GM21723 (cell line): ENCODE measurements at regions not wholly inside any gene's neighbourhood (a gene's known extent, or its start where the extent isn't known, plus 50 kb on each side); places are given as distances from the start of the nearest gene placed in this dataset.

ENCODE experiments used
- ATAC-seq: cut with Tn5 transposase; IDR thresholded peaks from one replicate; pipeline ENCODE4 v1.9.1; 2021; ENCODE audit warnings: mild to moderate bottlenecking, moderate library complexity; ENCODE audit not compliant: unreplicated experiment

DNA sequence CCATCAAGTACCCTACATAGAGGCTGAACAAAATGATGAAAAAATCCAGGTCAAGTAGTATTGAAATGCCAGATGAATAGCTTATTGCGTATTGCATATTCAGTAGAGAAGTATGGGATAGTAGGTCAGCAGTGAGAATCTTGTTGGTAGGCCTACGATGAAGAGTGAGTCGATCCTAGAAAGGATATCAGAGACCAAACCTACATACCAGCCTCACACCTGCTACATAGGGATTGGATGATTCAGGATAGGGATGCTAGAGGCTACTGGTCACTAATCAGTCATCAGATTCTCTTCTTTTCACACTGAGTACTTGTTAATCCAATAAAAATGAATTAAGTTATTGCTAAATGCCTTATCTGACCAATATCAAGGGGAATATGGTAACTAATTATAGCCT is 274.5 kb downstream of the DSEL start:
- no peak for ATAC-seq

DNA sequence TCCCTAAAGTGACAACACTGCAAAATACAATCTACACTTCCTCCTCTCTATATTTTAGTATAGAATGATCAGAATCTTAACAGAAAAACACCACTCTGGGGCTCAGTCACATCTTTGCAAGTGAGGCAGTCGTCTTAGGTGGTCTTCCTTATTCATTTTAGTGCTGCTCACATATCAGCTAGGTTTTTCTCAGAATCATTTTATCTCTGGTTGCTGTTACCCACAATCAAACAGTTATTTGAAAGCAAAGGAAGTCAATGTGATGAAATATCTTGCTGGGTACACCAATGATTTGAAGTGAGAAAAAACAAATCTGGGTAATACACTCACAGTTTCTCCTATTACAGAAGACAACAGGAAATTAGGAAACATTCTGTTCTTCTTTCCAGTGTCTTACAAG is 275.2 kb downstream of the DSEL start:
- no peak for ATAC-seq

- no peak for ATAC-seq
Measured at GRCh38 chr18:67239826-67240225, 276.7 kb downstream of the DSEL start.

DNA sequence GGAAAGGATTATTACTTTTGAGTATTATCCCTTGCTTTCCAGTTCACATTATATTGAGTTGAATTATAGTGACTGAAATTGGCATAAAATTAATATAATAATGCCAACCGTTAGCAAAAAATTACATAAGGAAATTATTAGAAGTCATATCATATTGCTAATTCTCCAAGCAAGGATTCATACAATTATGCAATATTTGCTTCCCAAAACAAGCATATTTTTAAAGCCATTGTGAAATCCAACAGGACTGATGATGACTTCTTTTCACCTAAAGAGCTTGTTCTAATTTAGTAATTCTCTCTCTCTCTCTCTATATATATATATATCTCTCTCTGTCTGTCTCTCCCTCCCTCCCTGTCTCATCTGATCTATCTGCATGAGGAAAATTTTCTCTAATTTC is 283.5 kb downstream of the DSEL start:
- ATAC-seq = no peak

DNA sequence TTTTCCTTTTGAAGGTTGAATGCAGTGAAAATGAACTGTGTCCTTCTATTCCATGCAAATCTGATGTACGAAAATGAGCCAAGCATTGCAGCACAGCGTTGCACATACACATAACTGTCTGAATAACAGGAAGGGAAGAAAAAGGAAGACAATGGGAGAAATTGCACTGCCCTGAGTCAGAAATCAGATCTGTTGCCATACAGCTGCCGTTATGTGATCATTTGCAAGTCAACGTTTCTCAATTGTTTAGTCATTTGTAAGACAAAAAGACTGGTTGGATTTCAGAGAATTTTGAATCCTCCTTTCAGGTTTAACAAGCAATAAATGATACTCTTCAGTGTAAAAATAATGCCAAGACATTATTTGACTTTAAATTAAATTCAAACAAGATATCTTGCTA is 284.1 kb downstream of the DSEL start:
- no peak for ATAC-seq

DNA sequence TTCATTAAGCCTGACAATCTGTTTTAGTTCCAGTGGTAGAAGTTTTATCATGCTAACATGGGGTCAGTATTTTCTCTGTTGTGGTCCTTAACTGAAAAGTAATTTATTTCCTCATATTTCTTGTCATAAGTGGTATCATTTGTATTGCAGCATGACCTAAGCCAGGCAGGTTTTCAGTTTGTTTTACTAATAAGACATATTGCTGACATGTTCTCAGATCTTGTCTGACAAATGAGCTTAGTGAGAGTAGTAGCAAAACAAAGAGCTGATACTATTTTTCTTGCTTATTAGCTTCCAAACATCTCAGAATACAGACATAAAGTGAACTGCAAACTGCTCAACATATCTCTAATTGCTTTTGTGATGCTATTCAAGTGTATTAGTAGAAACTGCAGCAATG is 293.6 kb downstream of the DSEL start:
- no peak for ATAC-seq

DNA sequence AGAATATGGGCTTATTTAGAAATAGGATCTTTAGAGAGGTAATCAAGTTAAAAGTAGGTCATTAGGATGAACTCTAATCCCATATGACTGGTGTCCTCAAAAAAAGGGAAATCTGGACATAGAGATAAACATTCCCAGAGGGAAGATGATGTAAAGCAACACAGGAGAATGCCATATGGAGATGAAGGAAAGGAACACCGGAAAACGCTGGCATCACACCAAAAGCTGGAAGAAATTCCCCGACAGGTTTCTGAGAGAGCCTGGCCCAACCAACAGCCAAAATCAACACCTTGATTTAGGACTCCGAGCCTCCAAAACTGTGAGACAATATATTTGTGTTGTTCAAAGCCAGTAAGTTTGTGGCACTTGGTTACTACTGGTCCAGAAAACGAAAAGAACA is 296.7 kb downstream of the DSEL start:
- ATAC-seq = no peak

GRCh38 chr18:67218556-67218955 is 298.0 kb downstream of the DSEL start:
- no peak for ATAC-seq

GRCh38 chr18:67217551-67218166 is 298.9 kb downstream of the DSEL start:
- peak; percentile 89 for ATAC-seq

GRCh38 chr18:67216846-67217245 is 299.7 kb downstream of the DSEL start:
- no peak for ATAC-seq

GRCh38 chr18:67215686-67216085 is 300.8 kb downstream of the DSEL start:
- no peak for ATAC-seq

DNA sequence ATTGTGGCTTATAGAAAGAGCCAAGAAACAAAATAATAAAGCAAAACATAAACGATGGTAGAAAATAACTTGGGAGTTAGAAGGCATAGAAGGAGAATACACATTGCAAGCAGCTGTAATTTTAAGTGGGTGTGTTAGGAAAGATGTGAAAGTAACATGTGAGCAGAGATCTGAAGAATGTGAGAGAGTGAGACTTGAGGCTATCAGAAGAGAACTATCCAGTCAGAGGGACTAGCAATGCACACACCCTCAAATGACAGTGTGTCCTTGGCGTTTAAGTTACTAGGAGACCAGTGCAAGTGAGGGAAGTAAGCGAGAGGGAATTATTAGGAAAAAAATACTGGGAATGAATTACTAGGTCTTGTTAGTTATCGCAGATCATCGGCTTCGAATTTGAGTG is 304.9 kb downstream of the DSEL start:
- no peak for ATAC-seq

DNA sequence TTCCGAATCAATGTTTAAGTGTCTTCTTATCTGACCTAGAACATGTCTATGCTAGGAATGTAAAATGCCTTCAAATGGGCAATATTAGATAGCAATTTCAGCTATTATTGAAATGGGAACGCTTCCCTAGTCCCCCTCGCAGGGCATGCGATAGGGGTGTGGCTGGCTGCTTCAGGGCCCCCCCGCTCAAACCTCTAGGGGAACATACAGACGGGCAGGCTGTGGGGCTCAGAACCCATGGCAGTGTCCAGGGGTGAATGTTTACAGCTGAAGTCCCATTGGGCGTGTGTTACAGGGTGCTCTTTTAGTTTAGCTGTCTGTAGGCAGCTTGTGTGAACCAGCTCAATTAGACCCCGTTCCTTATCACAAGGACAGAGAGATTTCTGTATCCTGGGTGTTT is 315.9 kb downstream of the DSEL start:
- ATAC-seq = no peak

GRCh38 chr18:67199993-67200617 is 316.4 kb downstream of the DSEL start:
- peak; percentile 98 for ATAC-seq

GRCh38 chr18:67194886-67195285 is 321.6 kb downstream of the DSEL start:
- ATAC-seq = no peak

DNA sequence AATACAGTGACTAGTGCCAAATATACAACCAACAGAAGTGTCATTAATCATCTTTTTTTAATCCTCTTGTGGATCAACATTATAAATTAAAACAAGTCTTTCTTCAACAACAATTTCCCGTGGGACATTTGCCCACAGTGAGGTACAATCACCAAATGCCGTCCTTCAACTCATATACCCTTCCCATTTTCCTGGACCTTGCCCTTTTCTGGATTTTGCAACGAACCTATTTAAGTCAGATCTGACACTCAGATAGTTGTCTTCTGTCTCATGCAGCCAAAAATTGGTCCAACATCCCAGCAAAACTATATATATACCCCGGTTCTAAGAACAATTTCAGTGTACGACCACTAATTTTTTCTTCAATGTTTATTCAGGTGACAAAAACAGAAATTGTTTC is 324.0 kb downstream of the DSEL start:
- ATAC-seq = no peak

DNA sequence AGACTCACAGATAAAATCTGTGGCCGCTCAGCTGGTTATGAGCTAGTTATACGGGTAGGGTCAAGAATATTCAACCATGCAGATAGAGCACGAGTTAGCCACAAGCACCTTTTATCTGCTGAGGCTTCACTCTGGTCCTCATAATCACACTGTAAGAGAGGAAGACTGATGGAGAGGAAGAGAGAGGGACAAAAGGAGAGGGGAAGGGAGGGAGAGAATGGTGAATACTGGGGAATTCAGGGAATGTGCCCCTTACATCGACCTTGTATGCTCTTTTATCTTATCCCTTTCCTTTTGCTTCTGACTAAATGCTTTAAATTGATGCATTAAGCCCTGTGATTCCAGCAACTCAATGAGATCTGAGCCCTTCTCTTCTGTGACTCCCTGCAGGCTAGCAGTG is 333.1 kb downstream of the DSEL start:
- no peak for ATAC-seq

DNA sequence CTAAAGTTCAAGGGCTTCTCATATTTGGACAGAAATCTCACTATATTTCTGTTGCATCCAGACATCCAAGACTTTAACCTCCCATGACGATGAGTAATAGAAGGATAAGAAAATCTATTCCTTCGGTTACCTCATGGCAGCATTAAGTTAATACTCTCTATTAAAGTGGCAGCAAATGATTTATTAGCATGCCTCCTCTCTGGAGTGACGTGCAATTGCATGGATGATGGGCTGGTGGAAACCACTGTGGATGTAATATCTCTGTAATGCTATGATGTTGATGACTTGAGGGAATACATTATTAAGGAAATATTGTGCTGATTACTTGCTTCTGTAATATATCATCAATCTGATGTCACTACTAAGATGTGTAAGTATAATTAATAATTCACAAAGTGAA is 336.8 kb downstream of the DSEL start:
- ATAC-seq = no peak

GRCh38 chr18:67159662-67160061 is 356.9 kb downstream of the DSEL start:
- ATAC-seq = no peak

GRCh38 chr18:67154979-67155378 is 361.5 kb downstream of the DSEL start:
- no peak for ATAC-seq

- no peak for ATAC-seq
Measured at GRCh38 chr18:67151366-67151765, 365.2 kb downstream of the DSEL start.

DNA sequence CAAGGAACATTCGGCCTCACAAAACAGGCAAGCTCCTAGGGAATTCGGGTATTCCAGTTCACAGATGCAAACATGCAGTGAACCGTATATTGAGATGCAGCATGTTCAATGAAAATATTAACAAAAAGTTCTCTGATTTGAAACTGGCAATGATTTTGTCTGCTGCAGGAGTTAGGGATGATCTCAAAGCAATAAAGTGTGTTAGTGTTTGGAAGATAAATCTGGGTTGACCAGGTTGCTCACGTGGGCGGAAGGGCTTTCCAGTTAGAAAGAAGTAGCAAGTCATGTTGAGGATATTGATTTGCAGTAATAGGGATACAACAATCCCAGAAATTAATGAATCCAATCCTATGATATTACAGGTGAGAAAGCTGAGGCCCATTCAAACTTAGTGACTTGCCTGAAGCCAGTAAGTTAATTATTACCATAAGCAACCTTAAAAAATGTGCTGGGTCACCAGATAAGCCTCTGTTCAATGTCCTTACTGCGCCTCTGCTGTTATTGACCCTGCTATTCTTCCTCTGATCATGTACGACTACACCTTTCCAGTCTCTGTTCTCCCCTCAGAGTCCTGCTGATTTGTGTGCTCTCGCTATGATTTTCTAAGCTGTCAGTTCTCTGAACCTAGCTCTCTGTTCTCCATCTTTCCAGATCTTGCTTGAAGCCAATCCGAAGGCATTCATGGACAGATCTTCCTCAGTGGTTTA is 370.8 kb downstream of the DSEL start:
- no peak for ATAC-seq
